ENCODE measurements at regions not wholly inside any gene's neighbourhood (a gene's known extent, or its start where the extent isn't known, plus 50 kb on each side); places are given as distances from the start of the nearest gene placed in this dataset.
A peak's percentile ranks its signal among the peaks of the same experiment; 100 is the strongest.
"Not testable (repeated sequence)": the region's sequence is repeated elsewhere in the genome, so short reads cannot be mapped to it uniquely, and the experiment has no call there.

GRCh38 chr6:166718516-166718915, 91.5 kb upstream of the RPS6KA2 start:
- DNase-seq: no peak

GRCh38 chr6:166716910-166717617, 90.0 kb upstream of the RPS6KA2 start:
- DNase-seq: no peak

GRCh38 chr6:166715992-166716391, 88.9 kb upstream of the RPS6KA2 start:
- DNase-seq: no peak

DNA sequence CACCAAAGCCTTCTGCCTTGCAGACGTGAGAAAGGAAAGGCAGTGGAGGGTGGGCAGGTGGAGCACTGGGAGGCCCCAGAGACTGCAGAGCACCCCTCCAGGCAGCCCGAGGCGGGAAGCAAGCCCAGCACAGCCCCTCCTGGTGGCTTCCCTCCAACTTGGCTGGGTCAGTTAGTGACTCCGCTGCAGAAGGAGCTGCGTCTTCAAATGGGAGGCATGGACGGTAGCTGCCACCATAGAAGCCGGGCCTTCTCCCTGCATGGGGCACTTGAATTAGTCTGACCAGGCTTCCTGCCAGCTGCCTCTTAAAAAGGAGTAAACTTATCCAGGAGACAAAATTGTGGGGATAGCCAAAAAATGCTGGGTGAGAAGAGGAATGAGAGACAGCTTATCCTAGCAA, 88.0 kb upstream of the RPS6KA2 start:
- DNase-seq: no peak

DNA sequence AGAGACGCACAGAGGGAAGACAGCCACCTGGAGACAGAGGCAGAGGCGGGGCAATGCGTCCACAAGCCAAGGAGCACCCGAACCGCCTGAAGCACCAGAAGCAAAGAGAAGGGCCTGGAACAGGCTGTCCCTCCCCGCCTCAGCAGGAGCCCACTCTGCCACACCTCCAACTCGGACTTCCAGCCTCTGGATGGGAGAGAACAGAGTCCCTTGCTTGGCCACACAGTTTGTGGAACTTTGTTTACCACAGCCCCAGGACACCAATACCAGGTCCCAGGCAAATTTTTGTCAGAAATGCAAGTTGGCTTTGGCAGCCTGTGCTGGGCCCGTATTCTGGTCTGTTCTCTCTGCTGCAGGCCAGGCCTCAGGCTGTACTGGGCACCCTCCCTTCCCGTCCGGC, 87.5 kb upstream of the RPS6KA2 start:
- DNase-seq: no peak

DNA sequence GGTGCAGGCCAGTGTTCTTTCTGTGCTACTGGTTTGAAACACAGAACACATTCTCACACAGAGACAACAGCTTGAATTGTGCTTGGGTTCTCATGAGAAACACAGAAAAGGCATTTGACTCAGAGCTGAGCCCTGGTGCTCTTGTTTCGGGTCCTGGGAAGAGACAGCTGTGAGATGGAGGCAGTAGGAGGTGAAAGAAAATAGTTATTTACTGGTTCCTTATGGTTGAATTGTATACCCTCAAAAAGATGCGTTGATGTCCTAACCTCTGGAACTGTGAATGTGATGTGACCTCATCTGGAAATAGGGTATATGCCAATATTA, 87.1 kb upstream of the RPS6KA2 start:
- DNase-seq: no peak

GRCh38 chr6:166713434-166714186, 86.6 kb upstream of the RPS6KA2 start:
- DNase-seq: no peak

- no peak for DNase-seq
These were observed 85.5 kb upstream of the RPS6KA2 start for GRCh38 chr6:166712286-166713228.

DNA sequence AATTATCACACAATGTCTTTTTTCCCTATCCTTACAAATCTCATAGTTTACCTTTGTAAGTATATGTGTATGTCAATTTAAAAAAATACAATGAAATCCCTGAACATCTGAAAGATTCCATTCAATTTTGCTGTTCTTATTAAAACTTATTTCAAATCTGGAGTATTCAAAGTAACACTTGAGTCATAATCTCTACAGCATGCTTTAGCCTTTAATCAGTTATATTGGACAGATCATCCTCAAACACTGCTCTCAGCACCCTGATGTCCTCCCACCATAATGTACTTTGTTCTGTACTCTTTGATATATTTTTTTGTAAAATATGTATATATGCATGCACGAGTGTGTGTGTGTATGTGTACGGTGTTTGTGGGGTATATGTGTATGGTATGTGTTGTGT, 83.0 kb upstream of the RPS6KA2 start:
- no peak for DNase-seq

- DNase-seq: no peak
These were observed 81.4 kb upstream of the RPS6KA2 start for GRCh38 chr6:166708460-166708859.

- DNase-seq: peak; percentile 37
These were observed 80.0 kb upstream of the RPS6KA2 start for GRCh38 chr6:166707045-166707444.

DNA sequence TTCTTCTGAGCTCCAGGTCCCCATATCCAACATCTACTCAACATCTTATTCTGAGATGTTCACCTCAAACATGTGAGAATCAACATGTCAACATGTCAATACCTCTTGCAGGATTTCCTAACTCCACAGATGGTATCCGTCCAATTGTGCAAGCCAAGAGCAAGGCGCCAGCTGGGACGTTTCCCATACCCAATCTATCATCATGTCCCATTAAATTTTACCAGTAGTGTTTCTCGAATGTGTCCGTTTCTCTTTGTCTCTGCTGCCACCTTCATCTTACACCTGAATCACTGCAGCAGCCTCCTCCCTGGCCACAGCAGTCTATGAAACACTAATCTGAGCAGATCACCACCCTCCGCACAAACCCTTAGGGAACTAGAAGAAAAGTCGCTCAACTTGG, 78.0 kb upstream of the RPS6KA2 start:
- DNase-seq: no peak

DNA sequence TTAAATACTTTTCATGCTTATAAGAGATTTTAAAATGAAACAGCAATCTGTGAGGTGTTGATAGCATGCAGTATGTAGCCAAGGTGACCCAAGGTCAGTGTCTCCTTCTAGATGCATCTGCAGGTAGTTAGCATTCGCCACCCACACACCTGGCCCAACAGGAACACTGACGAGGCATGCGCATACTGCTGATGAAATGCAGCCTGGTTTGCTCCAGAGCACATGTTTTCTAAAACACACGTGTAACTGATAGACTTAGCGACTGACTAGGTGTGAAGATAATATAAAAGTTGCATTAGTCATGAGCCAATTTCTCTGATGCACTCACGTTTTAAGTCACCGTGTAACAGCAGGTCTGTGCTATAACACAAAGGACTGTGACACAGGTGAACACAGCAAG, 77.1 kb upstream of the RPS6KA2 start:
- no peak for DNase-seq

DNA sequence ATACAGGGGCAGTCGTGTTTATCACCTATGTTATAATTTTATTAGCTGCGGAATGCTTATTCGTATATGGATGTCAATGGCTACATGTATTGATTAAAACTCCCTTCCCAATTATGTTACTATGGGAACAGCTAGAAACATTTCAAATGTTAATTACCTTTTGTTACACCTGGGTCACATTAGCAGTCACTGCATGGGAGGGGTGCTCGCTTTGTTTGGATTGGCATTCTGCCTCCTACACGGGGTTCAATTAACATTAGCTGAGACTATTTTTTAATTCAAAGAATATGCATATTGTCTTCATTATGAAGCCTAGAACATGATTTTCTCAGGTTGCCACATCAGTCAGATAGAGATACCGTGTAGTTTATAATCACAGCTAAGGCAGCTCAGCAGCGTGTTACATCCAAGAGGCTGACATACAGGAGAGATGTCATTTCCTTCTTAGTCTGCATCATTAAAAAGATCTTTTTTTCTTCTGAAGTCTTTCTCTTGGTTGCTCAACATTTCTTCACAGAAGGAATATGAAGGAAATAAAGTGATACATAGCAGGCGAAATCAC, 76.2 kb upstream of the RPS6KA2 start:
- DNase-seq: no peak

- not testable (repeated sequence) for DNase-seq
These were observed 74.4 kb upstream of the RPS6KA2 start for GRCh38 chr6:166701424-166701823.

DNA sequence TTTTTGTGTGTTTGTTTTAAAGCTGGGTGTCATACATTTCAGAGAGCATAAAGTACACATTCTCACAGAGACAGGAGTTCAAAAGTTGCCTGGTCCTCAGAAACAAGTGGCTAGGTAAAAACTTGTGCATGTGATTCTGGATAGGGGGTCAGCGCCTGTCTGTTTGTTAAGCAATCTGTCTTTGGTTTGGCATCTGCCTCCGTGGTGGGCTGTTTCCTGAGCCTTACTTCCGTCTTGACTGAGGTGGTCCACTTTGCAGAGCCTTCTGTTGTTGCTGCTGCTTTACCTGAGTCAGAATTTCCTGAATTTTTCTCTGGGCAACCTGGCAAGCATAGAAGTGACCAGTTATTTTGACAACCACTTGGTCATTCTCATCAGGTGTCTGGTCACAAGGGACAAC, 73.8 kb upstream of the RPS6KA2 start:
- DNase-seq: not testable (repeated sequence)

GRCh38 chr6:166697113-166697512, 70.1 kb upstream of the RPS6KA2 start:
- no peak for DNase-seq

DNA sequence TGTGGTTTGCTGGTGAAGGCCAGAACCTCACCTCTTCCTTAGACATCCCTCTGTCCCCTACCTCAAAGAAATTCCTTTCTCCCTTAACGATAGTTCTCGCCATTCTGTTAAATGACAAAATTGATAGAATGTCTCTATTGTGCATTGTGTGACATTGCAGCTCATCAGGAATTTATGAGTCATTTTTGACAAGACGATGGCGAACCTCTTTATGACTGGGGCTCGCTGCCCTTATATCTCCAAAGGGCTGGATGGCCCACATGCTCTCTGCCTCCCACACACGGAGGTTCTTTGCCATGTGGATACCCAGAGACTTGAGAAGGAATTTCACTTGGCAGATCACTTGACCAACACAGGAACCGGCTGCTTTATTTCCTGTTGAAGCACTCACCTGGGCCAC, 66.8 kb upstream of the RPS6KA2 start:
- no peak for DNase-seq

DNA sequence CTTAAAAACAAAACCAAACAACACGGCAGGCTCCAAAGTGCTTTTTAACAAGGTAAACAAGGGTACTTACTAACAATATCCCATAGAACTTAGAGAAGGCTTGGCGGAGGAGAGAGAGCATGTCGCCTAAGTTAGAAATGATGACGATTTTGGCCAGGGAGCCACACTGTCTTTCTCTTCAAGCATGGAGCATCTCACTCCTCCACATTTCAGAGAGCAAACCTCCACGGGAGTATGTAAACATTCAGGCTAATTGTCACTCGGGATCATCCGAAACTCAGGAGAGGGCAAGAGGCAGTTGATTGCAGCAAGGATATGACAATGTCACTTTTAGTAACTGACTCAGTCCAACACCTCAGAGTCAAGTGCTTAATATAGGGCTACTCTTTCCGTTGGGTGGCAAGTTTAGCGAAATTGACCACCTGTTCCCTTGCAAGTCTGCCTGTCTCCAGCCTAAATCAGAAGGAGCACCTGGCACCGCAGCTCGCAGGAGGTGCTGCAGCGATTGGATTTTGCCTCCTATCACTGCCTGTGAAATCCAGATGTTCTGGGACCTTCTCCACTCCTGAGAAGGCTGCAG, 65.8 kb upstream of the RPS6KA2 start:
- DNase-seq: no peak

GRCh38 chr6:166691746-166692145, 64.7 kb upstream of the RPS6KA2 start:
- no peak for DNase-seq

DNA sequence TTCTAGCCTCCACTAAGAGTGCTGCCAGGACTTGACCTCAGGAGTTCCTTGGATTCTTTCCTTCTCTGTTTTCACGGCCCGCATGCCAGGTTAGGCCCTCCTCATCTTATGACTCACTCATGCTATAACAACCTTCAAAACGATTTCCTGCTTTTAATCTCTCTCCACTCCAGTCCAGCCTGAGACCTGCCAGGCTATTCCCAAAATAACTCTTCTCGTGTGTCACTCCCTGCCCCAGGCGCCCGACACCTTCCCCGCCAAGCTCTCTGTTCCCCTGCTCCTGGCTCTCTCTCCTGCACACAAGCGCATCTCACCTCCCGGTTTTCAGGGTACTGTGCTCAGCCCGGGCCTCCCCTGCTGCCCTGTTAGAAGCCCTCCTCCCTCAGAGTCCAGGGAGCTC, 64.1 kb upstream of the RPS6KA2 start:
- DNase-seq: no peak

- no peak for DNase-seq
These were observed 62.6 kb upstream of the RPS6KA2 start for GRCh38 chr6:166689687-166690086.

DNA sequence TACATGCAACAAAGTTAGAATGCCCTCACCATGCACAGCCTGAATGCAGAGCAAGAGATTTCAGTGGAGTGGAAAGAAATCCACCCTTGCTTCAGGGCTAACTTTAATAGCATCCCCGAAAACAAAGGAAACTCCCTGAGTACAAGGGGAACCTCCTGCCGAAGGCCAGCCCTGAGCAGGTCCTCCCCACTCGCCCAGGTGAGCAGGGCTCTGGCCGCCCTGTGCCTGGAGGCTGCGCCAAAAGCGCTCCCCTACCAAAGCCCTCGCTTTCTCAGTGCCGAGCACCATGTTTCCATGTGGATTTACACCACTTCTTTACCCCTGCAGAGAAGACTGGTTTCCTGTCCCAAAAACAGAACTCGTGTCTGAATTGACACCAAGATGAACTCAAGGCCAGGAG, 61.9 kb upstream of the RPS6KA2 start:
- DNase-seq: no peak

Measured in NCI-H526 treated with DMSO at 0.1 percent for 48 hours (cell line).